ENCODE measurements at regions not wholly inside any gene's neighbourhood (a gene's known extent, or its start where the extent isn't known, plus 50 kb on each side); places are given as distances from the start of the nearest gene placed in this dataset.

DNA sequence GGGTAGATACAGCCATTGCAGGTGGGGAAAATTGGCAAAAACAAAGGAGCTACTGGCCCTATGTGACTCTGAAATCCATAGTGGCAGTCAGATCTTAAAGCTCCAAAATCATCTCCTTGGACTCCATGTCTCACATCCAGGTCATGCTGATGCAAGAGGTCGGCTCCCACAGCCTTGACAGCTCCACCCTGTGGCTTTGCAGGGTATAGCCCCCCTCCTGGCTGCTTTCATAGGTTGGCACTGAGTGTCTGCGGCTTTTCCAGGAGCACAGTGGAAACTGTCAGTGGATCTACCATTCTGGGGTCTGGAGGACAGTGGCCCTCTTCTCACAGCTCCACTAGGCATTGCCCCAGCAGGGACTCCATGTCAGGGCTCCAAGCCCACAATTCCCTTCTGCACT lies 1190.1 kb downstream of the CDH12 start:
- Mint-ChIP-seq H3K4me1 (ENCODE audit: low read depth, unreplicated experiment) (no peaks in the 10 kb centered on the region), H3K9me3 (ENCODE audit: unreplicated experiment) (peaks cover 5% of the 10 kb centered on the region), H3K27ac (ENCODE audit: unreplicated experiment) (no peak overlapping the region), H3K27me3 (ENCODE audit: low read depth, unreplicated experiment) (no peaks in the 10 kb centered on the region), H3K36me3 (ENCODE audit: low read depth, unreplicated experiment) (no peaks in the 10 kb centered on the region), H3K4me3 (ENCODE audit: unreplicated experiment) (no peak overlapping the region)
- no peak for DNase-seq (ENCODE audit: low read depth)
- H3K27me3 ChIP-seq (ENCODE audit: insufficient read depth, low read length): no peaks in the 10 kb centered on the region
- H3K4me2 ChIP-seq (ENCODE audit: low read length): no peak overlapping the region
- H3K36me3 ChIP-seq (ENCODE audit: insufficient read depth, low read length): no peaks in the 10 kb centered on the region
- no peak for FAIRE-seq
- H3K4me1 ChIP-seq (ENCODE audit: insufficient read depth, low read length): no peaks in the 10 kb centered on the region
- no peaks in the 10 kb centered on the region for H3K79me2 ChIP-seq (ENCODE audit: insufficient read depth, low read length)
- no peak overlapping the region for H2AFZ ChIP-seq (ENCODE audit: low read depth, low read length)
- TF ChIP-seq, protein P1, sequence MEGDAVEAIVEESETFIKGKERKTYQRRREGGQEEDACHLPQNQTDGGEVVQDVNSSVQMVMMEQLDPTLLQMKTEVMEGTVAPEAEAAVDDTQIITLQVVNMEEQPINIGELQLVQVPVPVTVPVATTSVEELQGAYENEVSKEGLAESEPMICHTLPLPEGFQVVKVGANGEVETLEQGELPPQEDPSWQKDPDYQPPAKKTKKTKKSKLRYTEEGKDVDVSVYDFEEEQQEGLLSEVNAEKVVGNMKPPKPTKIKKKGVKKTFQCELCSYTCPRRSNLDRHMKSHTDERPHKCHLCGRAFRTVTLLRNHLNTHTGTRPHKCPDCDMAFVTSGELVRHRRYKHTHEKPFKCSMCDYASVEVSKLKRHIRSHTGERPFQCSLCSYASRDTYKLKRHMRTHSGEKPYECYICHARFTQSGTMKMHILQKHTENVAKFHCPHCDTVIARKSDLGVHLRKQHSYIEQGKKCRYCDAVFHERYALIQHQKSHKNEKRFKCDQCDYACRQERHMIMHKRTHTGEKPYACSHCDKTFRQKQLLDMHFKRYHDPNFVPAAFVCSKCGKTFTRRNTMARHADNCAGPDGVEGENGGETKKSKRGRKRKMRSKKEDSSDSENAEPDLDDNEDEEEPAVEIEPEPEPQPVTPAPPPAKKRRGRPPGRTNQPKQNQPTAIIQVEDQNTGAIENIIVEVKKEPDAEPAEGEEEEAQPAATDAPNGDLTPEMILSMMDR (IDR thresholded peaks at IDR 0.05; ENCODE audit: insufficient read depth, low read depth, low read length): no peak
- TF ChIP-seq EZH2 (IDR thresholded peaks at IDR 0.05; ENCODE audit: insufficient read depth, low read length): no peak
- peaks cover 2% of the 10 kb centered on the region for H3K9me3 ChIP-seq (ENCODE audit: insufficient read depth, low read depth, low read length)
- no peaks in the 10 kb centered on the region for H4K20me1 ChIP-seq (ENCODE audit: insufficient read depth, low read length)
- H3K9ac ChIP-seq (ENCODE audit: low read length): no peak overlapping the region
- no peak overlapping the region for H3K27ac ChIP-seq (ENCODE audit: low read depth, low read length)
- H3K4me3 ChIP-seq (ENCODE audit: insufficient read depth, low read depth, low read length): no peak overlapping the region

DNA sequence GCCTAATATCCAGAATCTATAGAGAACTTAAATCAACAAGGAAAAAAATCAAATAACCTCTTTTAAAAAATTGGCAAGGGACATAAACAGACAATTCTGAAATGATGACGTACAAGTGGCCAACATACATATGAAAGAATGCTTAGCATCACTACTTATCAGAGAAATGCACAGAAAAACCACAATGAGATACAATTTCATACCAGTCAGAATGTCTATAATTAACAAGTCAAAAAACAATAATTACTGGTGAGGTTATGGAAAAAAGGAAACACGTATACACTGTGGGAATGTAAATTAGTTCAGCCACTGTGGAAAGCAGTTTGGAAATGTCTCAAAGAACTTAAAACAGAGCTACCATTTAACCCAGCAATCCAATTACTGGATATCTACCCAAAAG lies 1192.0 kb downstream of the CDH12 start:
- Mint-ChIP-seq H3K9me3 (ENCODE audit: unreplicated experiment) (peaks cover 5% of the 10 kb centered on the region), H3K4me1 (ENCODE audit: low read depth, unreplicated experiment) (no peaks in the 10 kb centered on the region), H3K36me3 (ENCODE audit: low read depth, unreplicated experiment) (no peaks in the 10 kb centered on the region), H3K27ac (ENCODE audit: unreplicated experiment) (no peak overlapping the region), H3K27me3 (ENCODE audit: low read depth, unreplicated experiment) (no peaks in the 10 kb centered on the region), H3K4me3 (ENCODE audit: unreplicated experiment) (no peak overlapping the region)
- Histone ChIP-seq H2AFZ (ENCODE audit: low read depth, low read length) (no peak overlapping the region), H3K79me2 (ENCODE audit: insufficient read depth, low read length) (no peaks in the 10 kb centered on the region), H3K9ac (ENCODE audit: low read length) (no peak overlapping the region), H3K4me3 (ENCODE audit: insufficient read depth, low read depth, low read length) (no peak overlapping the region), H3K4me1 (ENCODE audit: insufficient read depth, low read length) (no peaks in the 10 kb centered on the region), H3K4me2 (ENCODE audit: low read length) (no peak overlapping the region), H4K20me1 (ENCODE audit: insufficient read depth, low read length) (no peaks in the 10 kb centered on the region), H3K27ac (ENCODE audit: low read depth, low read length) (no peak overlapping the region), H3K27me3 (ENCODE audit: insufficient read depth, low read length) (no peaks in the 10 kb centered on the region), H3K9me3 (ENCODE audit: insufficient read depth, low read depth, low read length) (peaks cover 2% of the 10 kb centered on the region), H3K36me3 (ENCODE audit: insufficient read depth, low read length) (no peaks in the 10 kb centered on the region)
- FAIRE-seq: no peak
- no peak for TF ChIP-seq EZH2 (IDR thresholded peaks at IDR 0.05; ENCODE audit: insufficient read depth, low read length)
- TF ChIP-seq, protein P1 (IDR thresholded peaks at IDR 0.05; ENCODE audit: insufficient read depth, low read depth, low read length): no peak
- no peak for DNase-seq (ENCODE audit: low read depth)

DNA sequence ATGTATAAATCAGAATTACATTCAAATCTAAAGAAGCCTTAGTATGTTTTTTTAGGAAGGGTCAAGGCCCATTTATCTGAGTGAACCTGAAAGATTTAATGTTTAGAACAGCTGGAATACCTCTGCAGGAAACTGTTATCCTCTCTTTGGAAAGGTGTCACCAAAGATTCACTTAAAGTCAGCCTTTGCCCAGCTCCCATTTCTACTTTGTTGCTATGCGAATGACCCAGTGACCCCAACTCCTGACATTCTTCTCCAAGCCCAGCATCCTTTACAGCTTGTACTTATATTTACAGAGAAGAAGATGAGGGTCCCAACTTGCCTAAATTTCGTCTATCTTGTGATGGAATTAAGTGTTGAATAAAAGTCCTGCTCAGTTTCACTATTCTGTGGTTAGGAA lies 1198.6 kb downstream of the CDH12 start:
- Mint-ChIP-seq H3K9me3 (ENCODE audit: unreplicated experiment) (no peaks in the 10 kb centered on the region), H3K4me3 (ENCODE audit: unreplicated experiment) (no peak overlapping the region), H3K27ac (ENCODE audit: unreplicated experiment) (no peak overlapping the region), H3K4me1 (ENCODE audit: low read depth, unreplicated experiment) (no peaks in the 10 kb centered on the region), H3K27me3 (ENCODE audit: low read depth, unreplicated experiment) (no peaks in the 10 kb centered on the region), H3K36me3 (ENCODE audit: low read depth, unreplicated experiment) (no peaks in the 10 kb centered on the region)
- Histone ChIP-seq H2AFZ (ENCODE audit: low read depth, low read length) (no peak overlapping the region), H3K27ac (ENCODE audit: low read depth, low read length) (no peak overlapping the region), H3K4me2 (ENCODE audit: low read length) (no peak overlapping the region), H4K20me1 (ENCODE audit: insufficient read depth, low read length) (no peaks in the 10 kb centered on the region), H3K27me3 (ENCODE audit: insufficient read depth, low read length) (no peaks in the 10 kb centered on the region), H3K9ac (ENCODE audit: low read length) (no peak overlapping the region), H3K4me3 (ENCODE audit: insufficient read depth, low read depth, low read length) (no peak overlapping the region), H3K4me1 (ENCODE audit: insufficient read depth, low read length) (no peaks in the 10 kb centered on the region), H3K36me3 (ENCODE audit: insufficient read depth, low read length) (no peaks in the 10 kb centered on the region), H3K9me3 (ENCODE audit: insufficient read depth, low read depth, low read length) (no peaks in the 10 kb centered on the region), H3K79me2 (ENCODE audit: insufficient read depth, low read length) (no peaks in the 10 kb centered on the region)
- no peak for TF ChIP-seq EZH2 (IDR thresholded peaks at IDR 0.05; ENCODE audit: insufficient read depth, low read length)
- TF ChIP-seq, protein P1 (IDR thresholded peaks at IDR 0.05; ENCODE audit: insufficient read depth, low read depth, low read length): no peak
- FAIRE-seq (no peak), DNase-seq (ENCODE audit: low read depth) (no peak)
